Activated naive CD4-positive, alpha-beta T cell treated with anti-CD3 and anti-CD28 coated beads, Interleukin-2, amount 50 U/mL, for 72 hours (primary cell): ENCODE measurements at regions not wholly inside any gene's neighbourhood (a gene's known extent, or its start where the extent isn't known, plus 50 kb on each side); places are given as distances from the start of the nearest gene placed in this dataset.

Experiments used
- ATAC-seq, 2 donors: fragments of 150-1000 bp; cut with Tn5 transposase; 2 replicates each; pipeline ENCODE4 v1.10.0; 2021; ENCODE audit warnings: mild to moderate bottlenecking in 2 of 2, moderate library complexity in 2 of 2
- DNase-seq, 2 donors: peaks; one replicate each; pipeline ENCODE4 v3.0.0; 2021 to 2022; ENCODE audit warnings: low spot score in 2 of 2
- H3K27ac Mint-ChIP-seq, 2 donors: one replicate each; pipeline ENCODE4 v1.8.0; 2022; ENCODE audit warnings: mild to moderate bottlenecking in 2 of 2, mixed read lengths in 2 of 2
- H3K36me3 Mint-ChIP-seq, 2 donors: one replicate each; pipeline ENCODE4 v1.8.0; 2022; ENCODE audit warnings: mixed read lengths in 2 of 2
- H3K9me3 Mint-ChIP-seq, 2 donors: one replicate each; pipeline ENCODE4 v1.8.0; 2022; ENCODE audit warnings: mixed read lengths in 2 of 2

GRCh38 chr4:105014635-105015034, 132.0 kb upstream of the TET2 start:
- H3K9me3 Mint-ChIP-seq, result peaks cover 8 to 19% of the 10 kb centered on the region in 2 donors
- ATAC-seq, result no peak
- H3K27ac Mint-ChIP-seq, result no peak overlapping the region
- DNase-seq, result no peak
- peaks cover 8 to 9% of the 10 kb centered on the region in 2 donors for H3K36me3 Mint-ChIP-seq

GRCh38 chr4:105015750-105016149, 130.9 kb upstream of the TET2 start:
- H3K36me3 Mint-ChIP-seq, result no peaks in the 10 kb centered on the region
- no peak for ATAC-seq

GRCh38 chr4:105022811-105023667, 123.6 kb upstream of the TET2 start:
- ATAC-seq (no peak), DNase-seq (no peak)
- H3K9me3 Mint-ChIP-seq, result peaks cover 9 to 11% of the 10 kb centered on the region in 2 donors
- peak overlapping the region in 1 of 2 donors; percentile 15 for H3K27ac Mint-ChIP-seq
- H3K36me3 Mint-ChIP-seq, result no peaks in the 10 kb centered on the region

More at GRCh38 chr4:105015750-105016149, 130.9 kb upstream of the TET2 start:
- no peak for DNase-seq
- Mint-ChIP-seq H3K9me3 (peaks cover 0 to 9% of the 10 kb centered on the region in 2 donors), H3K27ac (no peak overlapping the region)

- Mint-ChIP-seq H3K36me3 (no peaks in the 10 kb centered on the region), H3K27ac (no peak overlapping the region), H3K9me3 (peaks cover 11% of the 10 kb centered on the region in 2 donors)
- ATAC-seq (no peak), DNase-seq (no peak)
Observed at GRCh38 chr4:105023668-105024055, 123.0 kb upstream of the TET2 start.

GRCh38 chr4:105025263-105026017, 121.2 kb upstream of the TET2 start:
- no peaks in the 10 kb centered on the region for H3K36me3 Mint-ChIP-seq
- ATAC-seq, result no peak
- H3K9me3 Mint-ChIP-seq, result peaks cover 14 to 21% of the 10 kb centered on the region in 2 donors

GRCh38 chr4:105036991-105037390, 109.7 kb upstream of the TET2 start:
- no peak overlapping the region for H3K27ac Mint-ChIP-seq
- DNase-seq (no peak), ATAC-seq (no peak)
- H3K9me3 Mint-ChIP-seq, result peaks cover 7 to 21% of the 10 kb centered on the region in 2 donors
- no peaks in the 10 kb centered on the region for H3K36me3 Mint-ChIP-seq

More at GRCh38 chr4:105025263-105026017, 121.2 kb upstream of the TET2 start:
- H3K27ac Mint-ChIP-seq, result no peak overlapping the region
- no peak for DNase-seq

- no peak for DNase-seq
- H3K27ac Mint-ChIP-seq, result no peak overlapping the region
- peaks cover 4 to 26% of the 10 kb centered on the region in 2 donors for H3K9me3 Mint-ChIP-seq
- no peak for ATAC-seq
- H3K36me3 Mint-ChIP-seq, result no peaks in the 10 kb centered on the region
Observed at GRCh38 chr4:105042451-105042850, 104.2 kb upstream of the TET2 start.

GRCh38 chr4:105050896-105051295, 95.8 kb upstream of the TET2 start:
- H3K36me3 Mint-ChIP-seq, result peaks cover 15 to 28% of the 10 kb centered on the region in 2 donors
- no peak for ATAC-seq
- no peak overlapping the region for H3K27ac Mint-ChIP-seq

GRCh38 chr4:105057370-105058105, 89.1 kb upstream of the TET2 start:
- Mint-ChIP-seq H3K27ac (no peak overlapping the region), H3K9me3 (peaks cover 3 to 6% of the 10 kb centered on the region in 2 donors), H3K36me3 (peaks cover 3 to 12% of the 10 kb centered on the region in 2 donors)
- ATAC-seq (no peak), DNase-seq (no peak)

More at GRCh38 chr4:105050896-105051295, 95.8 kb upstream of the TET2 start:
- peaks cover 15 to 24% of the 10 kb centered on the region in 2 donors for H3K9me3 Mint-ChIP-seq
- no peak for DNase-seq

GRCh38 chr4:105058177-105058812, 88.4 kb upstream of the TET2 start:
- Mint-ChIP-seq H3K36me3 (peaks cover 0 to 9% of the 10 kb centered on the region in 2 donors), H3K27ac (peak overlapping the region in 1 of 2 donors; percentile 18), H3K9me3 (no peaks in the 10 kb centered on the region)
- ATAC-seq (peak; percentile 33 to 45), DNase-seq (no peak)

GRCh38 chr4:105059337-105059736, 87.3 kb upstream of the TET2 start:
- peak; percentile 36 to 54 for ATAC-seq
- H3K27ac Mint-ChIP-seq, result peak overlapping the region in 1 of 2 donors; percentile 18
- H3K36me3 Mint-ChIP-seq, result peaks cover 0 to 9% of the 10 kb centered on the region in 2 donors
- peak in 1 of 2 donors; percentile 17 for DNase-seq
- H3K9me3 Mint-ChIP-seq, result no peaks in the 10 kb centered on the region

GRCh38 chr4:105060628-105061027, 86.0 kb upstream of the TET2 start:
- ATAC-seq (peak; percentile 76 to 78), DNase-seq (peak in 1 of 2 donors; percentile 32)
- H3K36me3 Mint-ChIP-seq, result peaks cover 0 to under 1% of the 10 kb centered on the region in 2 donors
- no peaks in the 10 kb centered on the region for H3K9me3 Mint-ChIP-seq
- peak overlapping the region; percentile 44 to 98 for H3K27ac Mint-ChIP-seq

GRCh38 chr4:105061136-105061696, 85.5 kb upstream of the TET2 start:
- Mint-ChIP-seq H3K27ac (peak overlapping the region; percentile 44 to 98), H3K36me3 (no peaks in the 10 kb centered on the region), H3K9me3 (no peaks in the 10 kb centered on the region)
- DNase-seq, result peak in 1 of 2 donors; percentile 37
- ATAC-seq, result peak; percentile 42 to 74

GRCh38 chr4:105061731-105062130, 84.9 kb upstream of the TET2 start:
- Mint-ChIP-seq H3K27ac (peak overlapping the region; percentile 44 to 98), H3K9me3 (no peaks in the 10 kb centered on the region), H3K36me3 (no peaks in the 10 kb centered on the region)
- ATAC-seq, result no peak
- DNase-seq, result no peak

- H3K36me3 Mint-ChIP-seq, result no peaks in the 10 kb centered on the region
- no peak for ATAC-seq
Observed at GRCh38 chr4:105066401-105066800, 80.3 kb upstream of the TET2 start.

GRCh38 chr4:105067431-105067830, 79.2 kb upstream of the TET2 start:
- Mint-ChIP-seq H3K27ac (no peak overlapping the region), H3K9me3 (no peaks in the 10 kb centered on the region), H3K36me3 (no peaks in the 10 kb centered on the region)
- no peak for DNase-seq
- no peak for ATAC-seq

More at GRCh38 chr4:105066401-105066800, 80.3 kb upstream of the TET2 start:
- Mint-ChIP-seq H3K9me3 (no peaks in the 10 kb centered on the region), H3K27ac (no peak overlapping the region)
- DNase-seq, result no peak
